ENCODE measurements at regions not wholly inside any gene's neighbourhood (a gene's known extent, or its start where the extent isn't known, plus 50 kb on each side); places are given as distances from the start of the nearest gene placed in this dataset.

DNA sequence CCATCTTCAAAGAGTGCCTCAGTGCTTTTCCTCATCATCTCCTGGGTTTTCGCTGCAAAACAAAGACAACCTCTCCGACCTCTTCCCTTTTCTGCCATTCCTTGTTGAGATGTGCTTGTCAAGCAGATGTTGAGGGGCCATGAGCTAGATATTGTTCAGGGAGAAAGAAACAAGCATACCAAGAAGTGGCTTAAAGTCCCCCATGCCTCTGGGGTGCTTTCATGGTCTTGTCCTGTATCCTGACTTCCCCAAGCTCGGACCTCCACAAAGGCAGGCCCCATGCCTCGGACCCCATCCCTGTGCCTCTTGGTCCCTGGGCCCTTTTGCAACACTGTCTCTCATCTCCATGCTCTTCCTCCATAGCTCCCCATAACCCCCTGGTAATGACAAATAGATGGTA is 103.8 kb downstream of the C1orf94 start:
- TF ChIP-seq, protein P1, sequence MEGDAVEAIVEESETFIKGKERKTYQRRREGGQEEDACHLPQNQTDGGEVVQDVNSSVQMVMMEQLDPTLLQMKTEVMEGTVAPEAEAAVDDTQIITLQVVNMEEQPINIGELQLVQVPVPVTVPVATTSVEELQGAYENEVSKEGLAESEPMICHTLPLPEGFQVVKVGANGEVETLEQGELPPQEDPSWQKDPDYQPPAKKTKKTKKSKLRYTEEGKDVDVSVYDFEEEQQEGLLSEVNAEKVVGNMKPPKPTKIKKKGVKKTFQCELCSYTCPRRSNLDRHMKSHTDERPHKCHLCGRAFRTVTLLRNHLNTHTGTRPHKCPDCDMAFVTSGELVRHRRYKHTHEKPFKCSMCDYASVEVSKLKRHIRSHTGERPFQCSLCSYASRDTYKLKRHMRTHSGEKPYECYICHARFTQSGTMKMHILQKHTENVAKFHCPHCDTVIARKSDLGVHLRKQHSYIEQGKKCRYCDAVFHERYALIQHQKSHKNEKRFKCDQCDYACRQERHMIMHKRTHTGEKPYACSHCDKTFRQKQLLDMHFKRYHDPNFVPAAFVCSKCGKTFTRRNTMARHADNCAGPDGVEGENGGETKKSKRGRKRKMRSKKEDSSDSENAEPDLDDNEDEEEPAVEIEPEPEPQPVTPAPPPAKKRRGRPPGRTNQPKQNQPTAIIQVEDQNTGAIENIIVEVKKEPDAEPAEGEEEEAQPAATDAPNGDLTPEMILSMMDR (IDR thresholded peaks at IDR 0.05; ENCODE audit: insufficient read depth, low read length, poor library complexity, severe bottlenecking) = no peak
- no peak for TF ChIP-seq EZH2phosphoT487 (conservative IDR thresholded peaks at IDR 0.05; ENCODE audit: low read length)

All from SU-DHL-6 (cell line).